ENCODE measurements at regions not wholly inside any gene's neighbourhood (a gene's known extent, or its start where the extent isn't known, plus 50 kb on each side); places are given as distances from the start of the nearest gene placed in this dataset.
"Not testable (repeated sequence)": the region's sequence is repeated elsewhere in the genome, so short reads cannot be mapped to it uniquely, and the experiment has no call there.

DNA sequence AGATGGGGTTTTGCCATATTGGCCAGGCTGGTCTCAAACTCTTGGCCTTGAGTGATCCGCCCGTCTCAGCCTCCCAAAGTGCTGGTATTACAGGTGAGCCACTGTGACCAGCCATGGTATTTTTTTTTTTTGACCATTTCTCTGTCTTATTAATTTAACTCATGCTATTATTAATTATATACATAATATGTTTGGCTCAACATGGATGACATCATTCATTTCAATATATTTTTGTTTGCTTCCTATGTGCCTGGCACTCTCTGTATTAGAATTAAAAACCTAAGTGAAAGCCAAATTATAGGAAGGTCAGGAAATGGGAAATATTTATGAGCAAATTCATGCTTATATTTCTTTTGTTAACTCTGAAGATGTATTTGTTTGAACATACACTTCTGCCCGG, 55.8 kb upstream of the AKIRIN2 start:
- DNase-seq (ENCODE audit: low spot score): no peak

GRCh38 chr6:87756858-87757257, 54.8 kb upstream of the AKIRIN2 start:
- DNase-seq (ENCODE audit: low spot score): no peak

DNA sequence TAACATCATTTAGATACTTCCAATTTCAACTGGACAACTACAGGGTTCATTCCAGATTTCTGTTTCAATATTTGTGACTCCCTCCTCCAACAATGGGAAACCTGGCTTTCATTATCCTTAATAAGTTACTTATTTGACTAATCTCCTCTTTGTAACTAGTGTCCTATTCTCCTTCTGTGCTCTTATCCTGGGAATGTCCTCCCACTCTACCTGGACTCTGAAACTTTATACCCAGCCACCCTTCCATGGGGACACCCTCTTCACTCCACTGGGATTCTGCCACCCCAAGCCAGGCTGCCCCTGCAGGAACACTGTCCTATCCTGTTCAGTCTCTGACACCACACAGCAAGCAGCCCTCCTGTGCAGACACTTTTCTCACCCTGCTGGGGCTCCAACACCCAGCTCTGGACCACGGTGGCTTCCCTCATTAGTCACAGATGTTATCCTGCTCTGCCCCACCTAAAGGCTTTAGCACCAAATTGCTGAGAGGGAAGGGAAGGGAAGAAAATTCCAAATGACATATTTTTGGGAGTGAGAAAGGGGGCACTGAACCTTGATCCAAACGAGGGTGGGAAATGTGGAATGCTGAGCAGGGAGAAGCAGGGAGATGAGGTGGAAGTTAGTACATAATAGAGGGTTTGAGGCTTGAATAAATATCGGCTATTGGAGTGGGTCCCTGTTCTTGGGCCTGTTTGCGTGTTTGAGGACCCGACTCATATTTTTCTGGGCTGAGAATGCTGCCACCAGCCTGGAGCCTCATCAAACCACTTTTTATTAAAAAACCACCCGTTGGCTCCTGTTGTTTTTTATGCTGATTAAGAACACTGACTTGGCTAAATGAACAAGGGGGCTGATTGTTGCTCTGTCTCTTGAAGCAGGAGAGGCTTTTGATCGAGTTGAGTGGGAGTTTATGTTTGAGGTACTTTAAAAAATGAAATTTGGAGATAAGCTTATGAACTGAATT, 54.0 kb upstream of the AKIRIN2 start:
- DNase-seq (ENCODE audit: low spot score): no peak

- no peak for DNase-seq (ENCODE audit: low spot score)
Observed at GRCh38 chr6:87754828-87755227, 52.8 kb upstream of the AKIRIN2 start.

DNA sequence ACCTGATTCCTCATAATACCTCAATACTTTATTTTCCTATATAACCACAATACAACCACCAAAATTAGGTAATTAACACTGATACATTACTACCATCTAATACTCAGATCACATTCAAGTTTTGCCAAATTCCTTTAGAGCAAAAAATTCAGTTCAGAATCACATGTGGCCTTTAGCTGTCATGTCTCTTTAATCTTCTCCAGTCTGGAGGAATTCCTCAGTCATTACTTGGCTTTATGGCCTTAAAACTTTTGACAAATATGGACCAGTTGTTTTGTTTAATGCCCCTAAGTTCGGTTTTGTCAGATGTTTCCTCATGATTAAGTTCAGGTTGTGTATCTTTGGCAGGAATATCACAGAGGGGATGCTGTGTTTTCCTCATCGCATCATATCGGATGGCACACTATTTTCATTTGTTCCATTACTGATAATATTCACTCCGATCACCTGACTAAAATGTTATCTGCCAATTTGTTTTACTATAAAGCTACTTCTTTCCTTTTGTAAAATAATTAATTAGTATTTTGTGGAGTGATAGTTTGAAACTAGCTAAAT, 51.2 kb upstream of the AKIRIN2 start:
- DNase-seq (ENCODE audit: low spot score): no peak

DNA sequence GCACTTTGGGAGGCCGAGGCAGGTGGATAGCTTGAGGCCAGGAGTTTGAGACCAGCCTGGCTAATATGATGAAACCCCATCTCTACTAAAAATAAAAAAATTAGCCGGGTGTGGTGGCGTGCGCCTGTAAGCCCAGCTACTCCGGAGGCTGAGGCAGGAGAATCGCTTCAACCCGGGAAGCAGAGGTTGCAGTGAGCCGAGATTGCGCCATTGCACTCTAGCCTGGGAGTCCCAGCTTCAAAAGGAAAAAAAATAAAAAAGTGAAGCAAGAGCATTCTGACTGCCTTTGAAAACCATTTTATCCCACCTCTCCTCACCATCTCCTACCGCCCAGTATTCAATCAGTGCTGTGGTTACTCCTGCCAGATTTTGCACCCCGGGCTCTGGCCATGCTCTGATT, 50.5 kb upstream of the AKIRIN2 start:
- DNase-seq (ENCODE audit: low spot score): not testable (repeated sequence)

All from left forelimb (tissue), 1 donor.